HUES48 (cell line): ENCODE measurements at regions not wholly inside any gene's neighbourhood (a gene's known extent, or its start where the extent isn't known, plus 50 kb on each side); places are given as distances from the start of the nearest gene placed in this dataset.
A peak's percentile ranks its signal among the peaks of the same experiment; 100 is the strongest.
"Not testable (repeated sequence)": the region's sequence is repeated elsewhere in the genome, so short reads cannot be mapped to it uniquely, and the experiment has no call there.

Source experiments
- H3K27ac ChIP-seq: one replicate; pipeline ENCODE4 v1.7.0; 2013; ENCODE audit warnings: low read depth, low read length, inconsistent platforms
- H3K27me3 ChIP-seq: 2 replicates; pipeline ENCODE4 v1.6.1; 2013; ENCODE audit warnings: mild to moderate bottlenecking, low read length; ENCODE audit not compliant: control insufficient read depth, insufficient read depth
- H3K36me3 ChIP-seq: 2 replicates; pipeline ENCODE4 v1.6.1; 2013; ENCODE audit warnings: low read length; ENCODE audit not compliant: control insufficient read depth, insufficient read depth
- H3K4me1 ChIP-seq: 2 replicates; pipeline ENCODE4 v1.6.1; 2013; ENCODE audit warnings: mild to moderate bottlenecking, low read length; ENCODE audit not compliant: control insufficient read depth, insufficient read depth
- H3K4me3 ChIP-seq: 2 replicates; pipeline ENCODE4 v1.5.1; 2013; ENCODE audit warnings: mild to moderate bottlenecking, low read depth, low read length
- H3K9ac ChIP-seq: 2 replicates; pipeline ENCODE4 v1.6.1; 2013; ENCODE audit warnings: mild to moderate bottlenecking, low read depth, low read length, moderate library complexity
- H3K9me3 ChIP-seq: 2 replicates; pipeline ENCODE4 v1.6.1; 2013; ENCODE audit warnings: low read length; ENCODE audit not compliant: control insufficient read depth, insufficient read depth

DNA sequence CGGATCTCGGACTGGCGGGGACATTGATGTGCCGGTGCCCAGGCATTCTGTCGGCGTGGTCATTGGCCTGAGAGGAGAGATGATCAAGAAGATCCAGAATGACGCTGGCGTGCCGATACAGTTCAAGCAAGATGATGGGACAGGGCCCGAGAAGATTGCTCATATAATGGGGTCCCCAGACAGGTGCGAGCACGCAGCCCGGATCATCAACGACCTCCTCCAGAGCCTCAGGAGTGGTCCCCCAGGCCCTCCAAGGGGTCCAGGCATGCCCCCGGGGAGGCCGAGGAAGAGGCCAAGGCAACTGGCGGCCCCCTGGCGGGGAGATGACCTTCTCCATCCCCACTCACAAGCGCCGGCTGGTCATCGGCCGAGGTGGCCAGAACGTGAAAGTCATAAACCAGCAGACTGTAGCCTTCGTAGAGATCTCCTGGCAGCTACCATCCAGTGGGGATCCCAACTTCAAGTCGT is 106.5 kb upstream of the MTAP start:
- no peak overlapping the region for H3K4me3 ChIP-seq
- no peaks in the 10 kb centered on the region for H3K9me3 ChIP-seq
- H3K27ac ChIP-seq, result no peak overlapping the region

DNA sequence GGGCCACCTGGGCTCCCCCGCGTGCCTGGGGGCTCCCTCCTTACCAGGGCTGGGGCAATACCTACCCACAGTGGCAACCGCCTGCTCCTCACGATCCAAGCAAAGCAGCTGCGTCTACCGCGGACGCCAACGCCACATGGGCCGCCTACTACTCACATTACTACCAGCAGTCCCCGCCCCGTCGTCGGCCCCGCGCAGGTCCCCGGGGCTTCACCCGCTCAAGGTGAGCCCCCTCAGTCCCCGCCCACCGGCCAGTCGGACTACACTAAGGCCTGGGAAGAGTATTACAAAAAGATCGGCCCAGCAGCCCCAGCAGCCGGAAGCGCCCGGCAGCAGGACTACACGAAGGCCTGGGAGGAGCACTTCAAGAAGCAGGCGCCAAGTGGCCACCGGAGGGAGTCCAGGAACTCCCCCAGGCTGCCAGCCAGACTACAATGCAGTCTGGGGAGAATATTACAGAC is 106.0 kb upstream of the MTAP start:
- no peaks in the 10 kb centered on the region for H3K4me1 ChIP-seq
- H3K27me3 ChIP-seq, result no peaks in the 10 kb centered on the region
- H3K4me3 ChIP-seq, result peak overlapping the region; percentile 27; the same call in 1 of the 2 replicates
- no peak overlapping the region for H3K27ac ChIP-seq
- H3K9ac ChIP-seq, result no peak overlapping the region
- H3K9me3 ChIP-seq, result no peaks in the 10 kb centered on the region
- H3K36me3 ChIP-seq, result no peaks in the 10 kb centered on the region

More for the DNA sequence above, 106.5 kb upstream of the MTAP start:
- no peaks in the 10 kb centered on the region for H3K4me1 ChIP-seq
- H3K36me3 ChIP-seq, result no peaks in the 10 kb centered on the region
- H3K27me3 ChIP-seq, result no peaks in the 10 kb centered on the region
- H3K9ac ChIP-seq, result no peak overlapping the region

DNA sequence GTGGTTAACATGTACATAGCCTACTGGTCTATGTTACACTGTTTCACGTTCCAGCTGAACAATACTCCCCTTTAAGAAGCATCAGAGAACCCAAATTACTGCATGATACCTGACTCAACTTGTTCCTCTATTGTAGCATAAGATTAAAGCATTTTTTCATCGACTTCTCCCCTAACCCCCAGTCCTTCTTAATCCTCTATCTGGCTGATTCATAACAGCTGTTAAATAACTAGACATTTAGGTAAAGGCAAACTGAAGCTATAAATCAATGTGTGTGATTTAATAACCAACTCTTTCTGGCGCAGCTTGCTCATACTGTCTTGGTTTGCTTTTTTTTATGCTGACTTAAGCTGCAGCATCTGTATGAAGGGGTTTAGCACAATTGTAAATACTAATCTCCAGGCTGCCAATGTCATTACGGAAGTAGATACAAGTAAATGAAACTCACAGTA is 94.2 kb upstream of the MTAP start:
- Histone ChIP-seq H3K4me3 (no peak overlapping the region), H3K27ac (no peak overlapping the region), H3K9me3 (no peaks in the 10 kb centered on the region), H3K4me1 (peaks cover 13% of the 10 kb centered on the region), H3K27me3 (no peaks in the 10 kb centered on the region), H3K36me3 (no peaks in the 10 kb centered on the region), H3K9ac (no peak overlapping the region)

DNA sequence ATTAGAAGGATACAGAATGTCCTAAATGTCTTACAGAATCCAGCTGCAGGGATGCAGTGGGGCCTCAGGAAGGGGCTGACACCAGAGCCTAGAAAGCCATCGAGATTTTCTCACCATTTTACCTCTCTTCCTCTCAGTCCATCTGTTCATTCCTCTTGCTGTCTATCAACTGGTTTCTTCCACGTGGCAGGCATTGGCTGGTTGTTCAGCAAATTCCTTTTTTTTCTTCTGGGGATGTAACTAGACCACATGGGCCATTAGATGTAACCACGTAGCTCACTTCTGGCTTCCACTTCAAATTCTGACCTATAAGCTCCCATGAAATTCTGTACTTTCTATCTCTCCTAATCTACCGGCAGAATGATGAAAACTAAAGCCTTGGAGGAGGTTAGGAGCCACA is 93.6 kb upstream of the MTAP start:
- H3K9me3 ChIP-seq, result no peaks in the 10 kb centered on the region
- no peak overlapping the region for H3K9ac ChIP-seq
- H3K4me1 ChIP-seq, result peaks cover 13% of the 10 kb centered on the region
- H3K27me3 ChIP-seq, result no peaks in the 10 kb centered on the region
- no peak overlapping the region for H3K4me3 ChIP-seq
- no peaks in the 10 kb centered on the region for H3K36me3 ChIP-seq
- H3K27ac ChIP-seq, result no peak overlapping the region

DNA sequence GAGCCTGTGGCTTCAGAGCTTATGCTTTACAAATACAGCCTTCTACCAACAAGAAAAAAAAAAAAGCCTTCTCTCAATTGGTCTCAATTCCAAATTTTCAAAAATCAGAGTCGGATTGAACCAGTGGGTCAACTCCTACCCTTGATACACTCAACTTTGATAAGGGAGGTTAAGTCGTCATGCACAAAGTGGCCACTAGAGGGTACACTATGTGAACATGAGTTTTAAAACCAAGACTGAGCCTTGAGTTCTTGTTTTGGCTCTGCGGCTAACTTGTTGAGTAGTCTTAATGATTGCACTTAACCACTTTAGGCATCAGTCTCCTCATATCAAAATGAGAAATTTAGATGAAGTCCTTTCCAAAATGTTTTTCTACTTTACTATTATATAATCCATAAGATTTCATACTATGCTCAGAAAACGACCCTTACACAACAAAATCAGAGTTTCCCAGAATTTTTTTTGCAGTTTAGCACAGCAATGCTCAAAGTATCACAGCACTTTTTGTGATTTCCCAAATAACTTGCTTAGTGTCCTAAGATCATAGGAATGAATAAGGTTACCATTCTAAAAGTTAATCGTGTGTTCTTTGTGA is 92.9 kb upstream of the MTAP start:
- Histone ChIP-seq H3K9me3 (no peaks in the 10 kb centered on the region), H3K36me3 (no peaks in the 10 kb centered on the region), H3K27me3 (no peaks in the 10 kb centered on the region), H3K27ac (no peak overlapping the region), H3K9ac (no peak overlapping the region), H3K4me1 (peaks cover 13% of the 10 kb centered on the region), H3K4me3 (no peak overlapping the region)

DNA sequence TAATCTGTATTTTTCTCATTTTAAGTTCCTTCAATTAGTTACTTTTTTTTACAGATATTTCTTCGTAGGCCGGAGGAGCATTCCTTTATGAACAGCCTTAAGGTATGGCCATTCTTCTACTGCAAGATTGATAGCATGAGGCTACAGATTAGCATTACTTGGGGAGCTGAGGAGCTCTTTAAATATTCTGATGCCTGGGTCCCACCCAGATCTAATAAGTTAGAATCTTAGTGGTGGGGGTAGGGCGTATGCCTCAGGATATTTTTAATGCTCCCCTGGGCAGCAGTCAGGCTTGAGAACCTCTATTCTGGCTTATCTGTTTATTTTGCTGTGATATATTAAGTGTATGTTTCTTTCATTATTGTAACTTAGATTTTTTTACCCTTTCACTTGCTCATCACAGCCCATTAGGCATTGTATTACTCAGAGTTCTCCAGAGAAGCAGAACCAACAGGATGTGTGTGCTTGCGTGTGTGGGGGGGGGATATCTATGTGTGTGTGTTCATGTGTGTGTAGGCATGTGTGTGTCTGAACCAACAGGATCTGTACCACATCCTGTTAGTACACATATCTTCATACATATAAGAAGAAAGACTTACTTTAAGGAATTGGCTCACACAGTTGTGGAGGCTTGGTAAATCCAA is 91.8 kb upstream of the MTAP start:
- Histone ChIP-seq H3K9ac (no peak overlapping the region), H3K27me3 (no peaks in the 10 kb centered on the region), H3K36me3 (no peaks in the 10 kb centered on the region)

DNA sequence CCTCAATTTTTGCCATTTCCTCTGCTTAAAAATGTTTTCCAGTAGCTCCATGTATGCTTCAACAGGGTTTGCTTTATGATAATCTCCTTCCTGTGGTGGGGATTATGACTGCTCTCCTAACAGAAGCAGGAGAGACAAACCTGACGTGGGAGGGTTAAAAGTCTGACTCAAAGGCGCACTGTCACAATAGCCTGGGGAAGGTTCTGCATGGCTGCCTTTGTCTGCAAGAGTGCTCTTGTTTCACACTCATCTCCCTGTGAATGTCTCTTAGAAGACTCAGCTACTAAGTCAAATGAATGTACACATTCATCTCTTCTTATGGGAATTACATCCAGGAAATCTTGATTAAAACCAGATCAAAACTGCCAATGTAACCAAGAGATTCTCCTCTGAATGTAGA is 90.9 kb upstream of the MTAP start:
- H3K4me3 ChIP-seq, result no peak overlapping the region
- H3K9ac ChIP-seq, result no peak overlapping the region
- H3K36me3 ChIP-seq, result no peaks in the 10 kb centered on the region
- H3K4me1 ChIP-seq, result peaks cover 13% of the 10 kb centered on the region
- no peak overlapping the region for H3K27ac ChIP-seq
- no peaks in the 10 kb centered on the region for H3K9me3 ChIP-seq
- no peaks in the 10 kb centered on the region for H3K27me3 ChIP-seq

More for the DNA sequence above, 91.8 kb upstream of the MTAP start:
- no peaks in the 10 kb centered on the region for H3K9me3 ChIP-seq
- H3K4me3 ChIP-seq, result no peak overlapping the region
- H3K4me1 ChIP-seq, result peaks cover 13% of the 10 kb centered on the region
- no peak overlapping the region for H3K27ac ChIP-seq

DNA sequence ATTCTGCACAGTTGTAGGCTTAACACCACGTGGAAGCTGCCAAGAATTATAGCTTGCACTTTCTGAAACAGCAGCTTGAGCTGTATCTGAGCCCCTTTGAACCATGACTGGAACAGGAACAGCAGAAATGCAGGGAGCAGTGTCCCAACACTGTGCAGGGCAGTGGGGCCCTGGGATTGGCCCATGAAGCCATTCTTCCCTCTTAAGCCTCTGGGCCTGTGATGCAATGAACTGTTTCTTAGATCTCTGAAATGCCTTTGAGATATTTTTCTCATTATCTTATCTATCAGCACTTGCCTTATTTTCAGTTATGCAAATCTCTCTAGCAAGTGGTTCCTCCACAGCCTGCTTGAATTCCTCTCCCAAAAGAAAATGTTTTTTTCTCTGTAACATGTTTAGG is 87.0 kb upstream of the MTAP start:
- no peaks in the 10 kb centered on the region for H3K27me3 ChIP-seq
- no peak overlapping the region for H3K27ac ChIP-seq
- no peaks in the 10 kb centered on the region for H3K9me3 ChIP-seq
- H3K36me3 ChIP-seq, result no peaks in the 10 kb centered on the region
- H3K4me3 ChIP-seq, result no peak overlapping the region
- H3K9ac ChIP-seq, result no peak overlapping the region
- peaks cover 13% of the 10 kb centered on the region for H3K4me1 ChIP-seq

DNA sequence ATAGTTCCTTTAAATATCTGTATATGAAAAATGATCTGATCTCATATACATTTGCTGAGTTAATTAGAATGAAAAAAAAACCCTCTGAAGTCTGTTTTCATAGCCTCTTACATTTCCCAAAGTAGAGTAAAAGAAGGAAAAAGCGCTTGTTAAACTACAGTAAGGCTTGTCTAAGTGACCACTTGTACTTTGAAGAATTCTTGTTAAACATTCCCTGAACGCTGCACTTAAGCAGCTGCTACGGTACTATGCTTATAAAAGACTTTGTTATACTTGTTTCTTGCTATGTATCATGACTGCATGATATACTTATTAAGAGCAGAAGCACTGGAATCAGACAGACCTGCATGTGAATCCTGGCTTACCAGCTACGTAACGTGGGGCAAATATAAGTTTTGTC is 81.7 kb upstream of the MTAP start:
- Histone ChIP-seq H3K36me3 (no peaks in the 10 kb centered on the region), H3K4me3 (no peak overlapping the region), H3K27me3 (peaks cover 9% of the 10 kb centered on the region; the same call in 1 of the 2 replicates), H3K9ac (no peak overlapping the region), H3K9me3 (no peaks in the 10 kb centered on the region), H3K4me1 (no peaks in the 10 kb centered on the region), H3K27ac (no peak overlapping the region)

DNA sequence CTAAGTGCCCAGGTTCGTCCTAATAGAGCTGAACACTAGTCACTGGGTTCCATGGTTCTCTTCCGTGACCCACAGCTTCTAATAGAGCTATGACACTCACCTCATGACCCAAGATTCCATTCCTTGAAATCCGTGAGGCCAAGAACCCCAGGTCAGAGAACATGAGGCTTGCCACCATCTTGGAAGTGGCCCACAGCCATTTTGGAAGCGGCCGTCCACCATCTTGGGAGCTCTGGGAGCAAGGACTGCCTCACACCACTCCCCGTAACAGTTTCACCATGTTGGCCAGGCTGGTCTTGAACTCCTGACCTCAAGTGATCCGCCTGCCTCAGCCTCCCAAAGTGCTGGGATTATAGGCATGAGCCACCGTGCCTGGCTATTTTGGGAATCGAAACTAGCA is 75.0 kb upstream of the MTAP start:
- H3K36me3 ChIP-seq, H3K9me3 ChIP-seq, H3K4me3 ChIP-seq, H3K27ac ChIP-seq, H3K9ac ChIP-seq, H3K4me1 ChIP-seq: not testable (repeated sequence)
- peaks cover 15% of the 10 kb centered on the region; the same call in 1 of the 2 replicates for H3K27me3 ChIP-seq

DNA sequence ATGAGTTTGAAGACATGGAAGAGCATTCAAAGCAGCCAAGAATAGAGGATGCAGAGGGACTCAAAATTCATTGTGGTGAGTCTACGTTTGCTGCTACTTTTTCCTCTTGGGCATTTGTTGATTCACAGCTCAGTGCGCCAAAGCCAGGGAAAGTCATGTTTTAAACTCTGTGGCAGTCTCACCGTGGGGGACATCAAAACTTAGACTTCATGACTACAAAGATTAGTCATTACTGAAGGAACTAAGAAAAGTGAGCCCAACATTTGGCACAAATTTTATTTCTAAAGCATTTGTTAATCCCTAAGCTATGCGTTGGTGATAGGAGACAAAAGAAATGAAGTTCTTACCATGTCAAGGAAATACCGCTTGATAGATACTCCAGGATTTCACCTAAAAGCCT is 73.7 kb upstream of the MTAP start:
- Histone ChIP-seq H3K36me3 (no peaks in the 10 kb centered on the region), H3K27ac (no peak overlapping the region), H3K9me3 (no peaks in the 10 kb centered on the region), H3K4me1 (no peaks in the 10 kb centered on the region), H3K27me3 (peaks cover 17% of the 10 kb centered on the region; the same call in 1 of the 2 replicates), H3K4me3 (no peak overlapping the region), H3K9ac (no peak overlapping the region)
